Gastroesophageal sphincter (tissue), 3 donors: ENCODE measurements at regions not wholly inside any gene's neighbourhood (a gene's known extent, or its start where the extent isn't known, plus 50 kb on each side); places are given as distances from the start of the nearest gene placed in this dataset.

Experiments
- CTCF ChIP-seq, 4 experiments: fragments of 200-600 bp in 2 of 4; fragments of 450-650 bp in 2 of 4; sonication (generic) in 1 of 4; IDR thresholded peaks; one replicate each; pipeline ENCODE4 v1.5.1; 2017 to 2019; ENCODE audit warnings: antibody characterized with exemption in 4 of 4, mild to moderate bottlenecking in 2 of 4, moderate library complexity in 2 of 4
- POLR2AphosphoS5 ChIP-seq: sonication (generic); formaldehyde crosslinking; IDR thresholded peaks from one replicate; pipeline ENCODE4 v1.6.1; 2017; ENCODE audit warnings: antibody characterized with exemption

- TF ChIP-seq CTCF (IDR thresholded peaks at IDR 0.05) (no peak), POLR2AphosphoS5 (no peak)
Observed at GRCh38 chr2:88845772-88846661, 154.5 kb downstream of the RPIA start.
